Esophagus squamous epithelium (tissue), 4 donors: ENCODE measurements at regions not wholly inside any gene's neighbourhood (a gene's known extent, or its start where the extent isn't known, plus 50 kb on each side); places are given as distances from the start of the nearest gene placed in this dataset.

Experiments used
- CTCF ChIP-seq, 6 experiments: fragments of 450-650 bp in 4 of 6; fragments of 200-600 bp in 2 of 6; sonication (generic) in 2 of 6; IDR thresholded peaks; one replicate each; pipeline ENCODE4 v1.5.1; 2016 to 2019; ENCODE audit warnings: antibody characterized with exemption in 6 of 6, mild to moderate bottlenecking in 4 of 6, moderate library complexity in 4 of 6
- POLR2A ChIP-seq, 4 donors: fragments of 450-650 bp; IDR thresholded peaks; one replicate each; pipeline ENCODE4 v1.6.1; 2017; ENCODE audit warnings: antibody characterized with exemption in 4 of 4, mild to moderate bottlenecking in 4 of 4, moderate library complexity in 3 of 4

GRCh38 chr16:73847090-73847489 lies 449.5 kb upstream of the PSMD7 start:
- TF ChIP-seq CTCF (IDR thresholded peaks at IDR 0.05) (no peak), POLR2A (IDR thresholded peaks at IDR 0.05) (no peak)
